Astrocyte (in vitro differentiated cells and primary cell): ENCODE measurements at regions not wholly inside any gene's neighbourhood (a gene's known extent, or its start where the extent isn't known, plus 50 kb on each side); places are given as distances from the start of the nearest gene placed in this dataset.

Experiments
- EZH2 ChIP-seq: IDR thresholded peaks from 2 replicates; pipeline ENCODE4 v1.6.1; 2012; ENCODE audit warnings: mild to moderate bottlenecking, low read length, inconsistent platforms; ENCODE audit not compliant: insufficient read depth
- TF ChIP-seq, protein P1 (sequence below): IDR thresholded peaks from 2 replicates; pipeline ENCODE4 v1.5.1; 2011; ENCODE audit warnings: low read depth, mild to moderate bottlenecking, inconsistent platforms, low read length, moderate library complexity; ENCODE audit not compliant: insufficient read depth

DNA sequence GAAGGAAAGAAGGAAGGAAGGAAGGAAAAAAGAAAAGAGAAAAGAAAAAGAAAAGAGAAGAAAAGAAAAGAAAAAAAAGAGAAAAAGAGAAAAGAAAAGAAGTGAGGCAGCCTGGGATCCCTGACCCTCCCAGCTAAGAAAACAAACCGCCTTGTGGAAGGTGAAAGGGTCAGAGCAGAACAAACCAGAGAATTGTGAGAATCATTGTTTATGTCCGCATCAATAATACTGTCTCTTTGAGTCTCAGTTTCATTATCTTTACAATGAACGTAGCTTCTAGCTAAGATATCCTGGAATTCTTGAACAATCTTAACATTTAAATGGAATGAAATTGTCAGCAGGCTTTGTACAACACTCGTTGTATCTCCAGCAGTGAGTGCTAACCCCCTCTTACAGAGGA is 66.4 kb upstream of the SERP2 start:
- TF ChIP-seq, protein P1, sequence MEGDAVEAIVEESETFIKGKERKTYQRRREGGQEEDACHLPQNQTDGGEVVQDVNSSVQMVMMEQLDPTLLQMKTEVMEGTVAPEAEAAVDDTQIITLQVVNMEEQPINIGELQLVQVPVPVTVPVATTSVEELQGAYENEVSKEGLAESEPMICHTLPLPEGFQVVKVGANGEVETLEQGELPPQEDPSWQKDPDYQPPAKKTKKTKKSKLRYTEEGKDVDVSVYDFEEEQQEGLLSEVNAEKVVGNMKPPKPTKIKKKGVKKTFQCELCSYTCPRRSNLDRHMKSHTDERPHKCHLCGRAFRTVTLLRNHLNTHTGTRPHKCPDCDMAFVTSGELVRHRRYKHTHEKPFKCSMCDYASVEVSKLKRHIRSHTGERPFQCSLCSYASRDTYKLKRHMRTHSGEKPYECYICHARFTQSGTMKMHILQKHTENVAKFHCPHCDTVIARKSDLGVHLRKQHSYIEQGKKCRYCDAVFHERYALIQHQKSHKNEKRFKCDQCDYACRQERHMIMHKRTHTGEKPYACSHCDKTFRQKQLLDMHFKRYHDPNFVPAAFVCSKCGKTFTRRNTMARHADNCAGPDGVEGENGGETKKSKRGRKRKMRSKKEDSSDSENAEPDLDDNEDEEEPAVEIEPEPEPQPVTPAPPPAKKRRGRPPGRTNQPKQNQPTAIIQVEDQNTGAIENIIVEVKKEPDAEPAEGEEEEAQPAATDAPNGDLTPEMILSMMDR, result no peak
- no peak for TF ChIP-seq EZH2
